Activated naive CD4-positive, alpha-beta T cell (primary cell): ENCODE measurements at regions not wholly inside any gene's neighbourhood (a gene's known extent, or its start where the extent isn't known, plus 50 kb on each side); places are given as distances from the start of the nearest gene placed in this dataset.

Experiments
- DNase-seq, 4 experiments: peaks; one replicate each; lab custom pipeline; 2025; lab: John Stamatoyannopoulos, UW

DNA sequence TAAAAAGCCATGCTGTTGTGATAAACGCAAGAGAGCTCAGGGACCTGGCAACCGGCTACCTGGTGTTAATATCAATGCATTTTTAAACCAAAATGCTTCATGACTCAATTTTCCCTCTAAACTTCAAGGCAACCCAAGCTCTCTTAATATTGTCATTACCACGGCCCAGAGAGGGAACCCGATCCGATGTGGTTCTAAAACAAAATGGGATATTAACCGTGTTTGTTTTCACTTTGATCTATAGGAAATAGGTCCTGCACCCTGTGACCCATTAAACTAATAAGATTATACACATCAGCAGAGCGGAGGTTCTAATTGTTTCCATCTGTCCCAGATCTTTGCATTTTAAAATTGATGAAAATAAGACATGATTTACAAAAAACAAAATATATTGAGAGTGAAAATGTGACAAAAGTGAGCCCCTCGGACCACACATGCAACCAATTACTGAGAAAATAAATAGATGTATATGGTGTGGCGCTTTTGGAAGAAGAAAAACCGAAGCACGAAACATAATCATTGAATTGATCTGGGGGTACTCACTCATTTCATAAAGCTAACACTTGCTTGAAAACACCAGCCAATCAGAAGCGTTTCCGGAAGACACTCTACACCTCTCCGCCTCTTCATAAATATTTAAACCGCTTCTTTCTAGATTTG lies 290.3 kb upstream of the NFE2L3 start:
- DNase-seq, result no peak

DNA sequence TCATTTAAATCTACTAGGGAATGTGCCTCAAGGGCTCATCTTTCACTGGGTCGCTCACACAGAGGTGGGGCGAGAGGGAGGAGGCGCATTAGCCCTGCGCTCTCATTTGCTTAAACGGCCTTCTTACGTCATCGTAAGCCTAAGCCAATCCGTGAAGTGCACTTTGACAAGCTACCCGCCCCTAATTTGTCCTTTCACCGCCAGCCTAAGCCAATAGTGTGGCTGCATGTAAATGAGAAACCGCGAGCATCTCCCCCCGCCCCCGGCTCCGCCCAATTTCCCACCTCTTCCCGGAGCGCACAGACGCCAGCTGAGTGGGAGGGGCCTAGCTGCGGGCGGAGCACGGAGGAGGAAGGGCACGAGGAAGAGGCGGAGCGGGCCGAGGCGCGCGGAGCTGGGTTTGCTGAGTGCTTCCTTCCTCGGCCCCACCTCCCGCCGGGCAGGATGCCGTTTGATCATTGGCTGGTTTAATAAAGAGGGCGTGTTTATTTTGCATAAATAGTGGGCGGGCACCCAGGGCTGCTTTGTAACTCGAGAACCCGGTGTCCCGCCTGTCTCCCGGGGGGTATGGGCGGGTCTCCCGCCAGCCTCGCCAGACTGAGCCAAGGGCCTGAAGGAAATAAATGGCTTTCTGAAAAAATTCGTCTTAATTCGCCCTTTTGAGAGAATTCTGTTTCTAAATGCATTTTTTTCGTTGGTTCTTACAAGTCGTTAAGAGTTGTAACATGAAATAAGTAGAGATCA lies 289.6 kb upstream of the NFE2L3 start:
- peak in 2 of 4 experiments; percentile 30 to 38 for DNase-seq

DNA sequence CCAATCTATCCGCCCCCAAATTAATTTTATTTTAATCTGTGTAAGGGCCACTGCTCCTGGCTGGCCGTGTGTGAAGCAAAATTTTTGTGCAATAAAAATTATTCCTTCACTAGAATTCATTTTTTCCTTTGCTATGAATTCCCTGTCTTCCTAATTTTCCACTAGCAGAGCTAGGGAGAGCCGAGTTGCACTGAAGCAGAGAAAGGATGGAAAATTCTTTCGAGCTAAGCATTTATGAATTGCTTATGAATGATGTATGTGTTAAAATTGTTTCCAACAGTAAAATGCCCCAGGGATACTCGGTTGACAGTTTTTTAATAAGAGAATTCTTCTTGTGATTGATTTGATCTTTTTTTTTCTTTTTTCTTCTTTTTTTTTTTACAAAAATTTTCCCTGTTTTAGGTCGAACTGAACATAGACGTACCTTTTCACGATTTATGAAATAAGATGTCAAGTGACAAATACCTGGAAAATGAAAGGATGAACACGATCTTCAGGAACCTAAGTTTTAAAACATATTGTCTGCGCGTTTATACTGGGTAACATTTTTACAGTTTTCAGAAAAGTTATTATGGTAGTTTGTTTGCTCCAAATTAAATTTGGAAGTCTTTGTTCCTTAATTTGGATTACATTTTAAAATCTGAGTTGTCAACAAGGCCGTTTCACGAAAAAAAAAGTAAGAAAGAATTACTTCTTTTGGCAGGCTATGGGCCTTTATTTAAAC lies 288.8 kb upstream of the NFE2L3 start:
- no peak for DNase-seq

DNA sequence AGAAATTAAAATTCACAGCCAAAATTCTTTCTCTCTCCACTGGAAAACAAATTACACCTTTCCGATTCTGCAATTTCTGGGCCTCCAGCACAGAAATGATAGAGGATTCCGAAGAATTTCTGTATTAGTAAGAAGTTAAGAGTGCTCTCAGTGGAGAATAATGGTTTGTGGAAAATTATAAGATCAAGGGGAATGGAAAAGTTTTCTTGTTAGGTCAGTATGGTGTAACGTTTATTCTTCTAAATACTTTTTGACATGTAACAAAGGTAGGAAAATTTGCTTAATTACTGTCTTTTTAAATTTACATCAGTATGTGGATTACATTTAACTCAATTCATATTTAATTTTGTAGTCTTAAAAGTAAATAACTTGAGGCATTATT lies 288.3 kb upstream of the NFE2L3 start:
- DNase-seq, result no peak

DNA sequence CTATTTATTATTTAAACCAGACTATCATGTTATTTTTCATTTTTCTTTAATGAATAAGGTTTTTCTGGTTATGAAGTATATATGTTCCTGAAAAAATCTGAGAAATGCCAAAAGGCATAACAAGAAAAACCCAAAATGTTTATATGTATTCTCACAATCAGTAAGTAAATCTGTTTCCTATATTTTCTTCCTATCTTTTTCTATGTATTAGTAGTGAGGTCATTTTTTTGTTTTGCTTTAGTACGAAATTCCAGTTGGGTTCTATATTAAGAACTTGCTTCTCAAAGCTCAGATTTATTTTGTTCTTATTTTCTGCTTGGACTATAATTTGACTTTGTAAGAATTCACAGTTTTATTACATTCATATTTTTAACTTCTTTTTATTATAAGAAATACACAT lies 287.5 kb upstream of the NFE2L3 start:
- no peak for DNase-seq

DNA sequence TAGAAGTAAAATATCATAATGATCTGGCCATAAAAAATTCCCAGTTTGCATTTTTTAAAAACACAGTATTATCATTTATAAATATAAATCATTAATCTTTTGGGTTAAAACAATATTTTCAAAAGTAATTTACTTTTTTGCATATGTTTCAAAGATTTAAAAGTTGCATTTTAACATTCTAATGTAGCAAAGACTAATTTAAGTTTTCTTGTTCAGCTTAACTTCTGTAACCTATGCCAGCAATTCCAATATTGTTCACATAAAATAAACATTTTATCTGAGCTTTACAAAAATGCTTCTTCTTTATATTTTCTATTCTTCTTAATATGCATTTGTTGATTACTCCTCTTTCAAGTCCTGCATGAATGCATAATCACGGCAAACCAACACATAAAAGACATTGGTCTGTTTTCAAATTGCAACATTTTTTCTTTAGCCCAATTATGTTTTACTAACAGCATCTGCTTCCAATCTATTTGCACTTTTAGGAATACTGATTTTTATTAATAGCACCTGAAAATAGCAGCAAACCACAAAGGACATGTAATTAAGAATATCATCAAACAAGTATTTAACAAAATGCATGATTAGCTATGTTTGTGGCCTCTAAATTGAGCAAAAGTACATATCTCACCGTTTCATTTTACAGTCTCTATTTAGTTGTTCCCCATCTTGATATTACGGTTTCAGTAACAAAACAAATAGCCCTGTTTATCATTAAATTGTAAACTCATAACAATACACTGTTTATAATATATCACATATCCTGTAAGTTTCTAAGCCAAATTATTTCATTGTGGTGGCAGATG lies 286.9 kb upstream of the NFE2L3 start:
- DNase-seq, result no peak

DNA sequence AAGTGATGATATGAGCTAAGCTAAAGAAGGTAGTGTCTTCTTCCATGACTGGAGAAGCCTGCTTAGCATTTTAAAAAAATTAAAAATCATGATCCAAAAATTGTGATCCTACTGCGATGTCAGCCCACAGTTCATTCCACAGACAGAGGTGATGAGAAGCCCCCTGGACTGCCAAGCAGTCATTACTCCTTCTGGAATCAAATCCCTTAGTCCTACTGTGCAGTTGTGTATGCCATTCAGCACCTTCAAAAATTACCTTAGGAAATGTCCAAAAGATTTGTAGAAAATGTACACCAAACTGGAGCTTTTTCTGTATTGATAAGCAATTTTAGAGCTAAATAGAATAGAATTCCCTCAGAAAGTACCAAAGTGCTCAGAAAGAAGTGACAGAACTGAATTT lies 283.5 kb upstream of the NFE2L3 start:
- DNase-seq, result no peak

DNA sequence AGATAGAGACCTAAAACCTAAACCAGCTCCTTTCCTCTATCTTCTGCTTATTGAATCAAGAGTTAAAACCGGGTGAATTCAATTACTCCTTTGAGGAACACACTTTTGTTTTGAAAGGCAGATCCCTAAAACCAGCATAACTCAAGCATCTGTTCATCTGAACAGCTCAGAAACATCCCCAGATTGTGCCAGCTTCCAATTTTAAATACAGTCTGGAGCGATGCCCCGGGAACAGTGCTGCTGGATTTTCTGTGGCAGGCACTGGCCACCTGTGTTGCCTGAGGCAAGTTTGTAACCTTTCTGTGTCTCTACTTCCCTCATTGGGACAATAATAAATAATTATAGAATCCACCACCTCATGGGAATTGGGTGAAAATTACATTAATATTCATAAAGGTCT lies 281.4 kb upstream of the NFE2L3 start:
- DNase-seq, result no peak

DNA sequence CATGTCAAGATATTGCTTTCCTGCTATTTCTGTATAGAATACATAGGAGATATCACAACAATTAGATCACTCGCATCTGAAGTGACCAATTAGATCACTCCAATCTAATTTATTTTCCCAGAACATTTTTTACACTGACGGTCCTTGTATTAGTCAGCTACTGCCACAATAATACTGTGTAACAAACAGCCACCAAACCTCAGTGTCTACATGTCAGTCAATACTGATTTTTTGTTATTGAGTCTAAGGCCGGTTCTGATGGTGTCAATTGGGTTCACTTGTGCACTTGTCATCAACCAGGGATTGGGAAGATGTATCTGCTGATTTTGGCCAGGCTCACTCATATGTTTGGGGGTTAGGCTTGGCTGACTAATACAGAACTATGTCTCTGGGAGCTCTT lies 275.9 kb upstream of the NFE2L3 start:
- DNase-seq, result no peak

DNA sequence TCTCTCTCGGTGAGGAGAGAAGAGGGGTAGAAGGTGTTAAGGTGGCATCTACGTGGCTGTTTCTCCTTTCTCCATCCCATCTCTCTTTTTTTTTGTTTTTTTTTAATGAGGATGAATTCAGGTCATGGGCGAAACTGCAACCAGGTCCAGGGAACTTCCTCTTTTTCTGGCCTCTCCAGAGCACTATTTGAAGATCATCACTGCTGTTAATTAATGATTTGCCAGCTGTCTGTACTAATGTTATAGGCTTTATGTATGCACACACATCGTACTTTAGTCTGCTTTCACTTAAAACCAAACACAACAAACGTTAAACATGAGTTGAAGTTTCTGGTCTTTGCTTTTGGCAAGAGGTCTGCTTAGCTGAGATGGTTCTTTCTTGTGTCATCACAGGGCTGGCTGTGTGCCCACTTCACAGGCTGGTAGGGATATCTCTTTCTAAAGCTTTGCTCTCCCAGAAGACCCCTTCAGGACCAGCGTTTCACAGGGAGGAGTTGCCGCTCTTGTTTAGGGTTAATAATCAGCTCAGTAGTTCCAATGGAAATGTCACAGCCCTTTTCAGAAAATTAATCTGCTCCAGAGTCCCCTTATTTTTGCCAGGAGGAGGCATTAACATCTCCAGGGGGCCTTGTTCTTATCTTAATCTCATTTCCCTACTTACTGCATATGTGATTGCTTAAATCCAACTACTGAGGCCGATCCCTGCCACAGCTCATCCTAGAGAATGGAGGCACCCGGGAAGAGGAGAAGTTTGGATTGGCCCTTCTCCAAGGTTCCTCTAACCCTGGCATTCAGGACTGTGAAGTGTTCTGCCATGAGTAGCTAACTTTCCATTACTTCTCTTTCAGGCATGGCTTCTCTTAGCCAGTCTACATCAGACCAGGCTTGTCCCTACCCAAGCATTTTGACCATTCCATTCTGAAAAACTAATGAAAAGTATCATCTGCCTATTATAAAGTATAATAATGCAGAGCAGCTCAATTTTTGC lies 273.9 kb upstream of the NFE2L3 start:
- no peak for DNase-seq

DNA sequence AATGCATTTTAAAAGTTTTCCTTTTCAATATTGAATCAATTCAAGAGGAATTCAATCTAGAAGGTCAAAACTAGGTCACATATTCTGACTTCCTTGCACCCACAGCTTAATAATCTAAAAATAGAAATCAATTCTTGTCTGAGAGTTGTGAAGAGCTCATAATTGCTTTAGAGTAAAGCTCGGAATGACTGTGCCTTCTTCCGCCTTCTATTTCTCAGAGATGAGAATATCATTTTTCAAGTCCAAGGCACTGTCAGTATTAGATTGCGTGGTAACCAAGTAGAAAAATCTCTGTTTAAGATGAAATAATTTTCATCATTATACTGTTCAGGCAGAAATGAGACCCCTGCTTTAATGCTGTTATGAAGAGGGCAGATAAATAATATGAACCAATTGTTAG lies 272.2 kb upstream of the NFE2L3 start:
- no peak for DNase-seq

DNA sequence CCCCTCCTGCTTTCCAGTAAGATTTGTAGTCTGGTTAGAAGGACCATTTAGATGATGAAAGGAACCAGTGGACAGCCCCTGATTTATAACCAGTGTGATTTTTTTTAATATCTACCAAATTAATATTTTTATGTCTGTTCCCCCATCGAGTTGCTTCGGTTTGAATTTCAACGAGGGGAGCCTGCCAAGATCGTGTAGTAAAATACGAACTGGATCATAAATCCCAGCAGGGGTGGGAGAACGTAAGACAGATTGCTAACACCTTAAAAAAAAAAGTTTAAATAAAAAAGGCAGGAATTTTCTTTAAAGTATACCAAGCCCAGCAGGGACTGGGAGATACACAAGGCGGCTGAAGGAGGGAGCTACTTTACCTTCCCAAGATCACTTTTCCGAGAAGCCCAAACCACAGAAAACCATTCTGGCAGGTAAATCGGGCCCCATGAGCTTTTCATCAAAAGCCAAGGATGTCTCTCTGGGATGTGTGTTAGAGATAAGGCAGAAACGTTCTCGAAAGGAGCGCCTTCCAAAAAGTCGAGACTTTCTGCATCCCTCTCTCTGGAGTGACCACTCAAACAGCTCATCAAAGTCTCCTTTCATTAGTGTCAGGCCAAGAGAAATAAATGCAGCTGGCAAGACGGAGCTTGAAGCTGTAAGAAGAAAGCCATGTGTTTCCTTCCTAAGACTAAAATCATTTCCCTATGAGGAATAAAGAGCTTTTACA lies 270.5 kb upstream of the NFE2L3 start:
- no peak for DNase-seq

DNA sequence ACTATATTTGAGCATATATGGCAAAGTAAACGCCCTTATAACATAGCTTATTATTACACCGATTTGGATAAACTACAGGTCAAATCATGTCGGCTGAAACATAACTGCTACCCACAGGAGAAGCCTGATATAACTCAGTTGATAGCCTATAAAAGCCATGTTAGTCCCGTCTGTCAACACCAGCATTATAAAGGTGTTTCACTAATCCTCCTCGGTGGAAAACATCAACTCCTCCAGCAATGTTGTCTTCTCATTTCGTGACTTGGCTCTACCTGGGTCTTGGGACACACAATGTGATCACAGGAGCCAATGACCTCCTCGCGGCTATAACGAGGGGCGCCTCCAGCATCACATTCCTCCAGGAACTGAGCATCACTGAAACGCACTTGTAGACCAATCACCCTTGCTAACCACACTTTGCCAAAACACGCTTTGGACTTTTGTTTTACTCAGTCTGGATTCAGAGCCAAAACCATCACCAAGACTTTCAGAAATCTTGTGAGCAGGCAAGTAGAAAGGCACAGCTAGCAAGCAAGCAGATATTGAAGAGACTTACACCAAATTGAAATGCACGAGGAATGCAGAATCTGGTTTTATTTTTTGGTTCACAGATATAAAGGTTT lies 269.7 kb upstream of the NFE2L3 start:
- DNase-seq, result no peak

DNA sequence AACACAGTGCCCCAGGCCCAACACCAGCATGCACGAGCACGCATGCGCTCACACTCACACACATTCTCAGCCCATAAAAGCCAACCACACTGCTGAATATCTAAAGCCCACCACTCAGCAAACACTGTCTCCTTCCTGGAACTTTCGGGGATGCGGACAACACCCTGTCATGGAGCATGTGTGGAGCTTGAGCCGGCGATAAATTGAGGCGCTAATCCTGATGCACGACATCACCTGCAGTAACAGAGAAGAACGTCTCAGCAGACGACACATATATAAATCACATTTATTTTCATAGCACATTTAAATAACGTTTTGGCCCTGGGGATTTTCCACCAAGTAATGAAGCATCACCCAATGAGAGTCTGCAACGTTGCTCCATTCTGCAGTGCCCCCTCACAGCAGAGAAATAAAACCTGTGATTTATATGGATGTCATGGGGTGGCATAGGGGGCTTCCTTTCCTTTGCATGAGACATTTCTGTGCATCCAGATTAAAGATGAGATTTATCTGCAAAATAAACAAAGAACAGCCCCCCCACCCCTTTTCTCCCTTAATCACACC lies 267.7 kb upstream of the NFE2L3 start:
- no peak for DNase-seq

DNA sequence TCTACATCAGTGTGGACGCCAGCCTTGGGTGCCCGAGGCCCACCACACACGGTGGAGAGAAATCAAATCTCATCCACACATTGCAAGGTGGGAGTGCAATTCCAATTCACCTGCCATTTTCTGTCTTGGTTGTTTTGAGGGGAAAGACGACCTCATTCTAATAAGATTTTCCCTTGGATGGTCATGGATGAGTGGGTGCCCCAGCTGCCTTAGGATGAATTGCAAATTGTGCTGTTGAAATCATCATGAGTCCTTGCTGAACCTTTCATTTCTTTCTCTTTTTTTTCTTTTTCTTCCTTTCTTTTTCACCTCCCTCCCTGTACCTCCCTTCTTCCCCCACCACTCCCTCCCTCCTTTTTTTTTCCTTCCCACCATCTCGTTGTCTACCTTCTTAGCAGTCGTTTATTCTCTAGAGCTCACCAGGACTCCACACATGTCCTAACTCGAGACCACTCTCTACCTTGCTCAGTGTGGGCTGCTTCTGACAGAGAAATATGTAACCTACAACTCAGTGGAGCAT lies 266.9 kb upstream of the NFE2L3 start:
- DNase-seq, result no peak

DNA sequence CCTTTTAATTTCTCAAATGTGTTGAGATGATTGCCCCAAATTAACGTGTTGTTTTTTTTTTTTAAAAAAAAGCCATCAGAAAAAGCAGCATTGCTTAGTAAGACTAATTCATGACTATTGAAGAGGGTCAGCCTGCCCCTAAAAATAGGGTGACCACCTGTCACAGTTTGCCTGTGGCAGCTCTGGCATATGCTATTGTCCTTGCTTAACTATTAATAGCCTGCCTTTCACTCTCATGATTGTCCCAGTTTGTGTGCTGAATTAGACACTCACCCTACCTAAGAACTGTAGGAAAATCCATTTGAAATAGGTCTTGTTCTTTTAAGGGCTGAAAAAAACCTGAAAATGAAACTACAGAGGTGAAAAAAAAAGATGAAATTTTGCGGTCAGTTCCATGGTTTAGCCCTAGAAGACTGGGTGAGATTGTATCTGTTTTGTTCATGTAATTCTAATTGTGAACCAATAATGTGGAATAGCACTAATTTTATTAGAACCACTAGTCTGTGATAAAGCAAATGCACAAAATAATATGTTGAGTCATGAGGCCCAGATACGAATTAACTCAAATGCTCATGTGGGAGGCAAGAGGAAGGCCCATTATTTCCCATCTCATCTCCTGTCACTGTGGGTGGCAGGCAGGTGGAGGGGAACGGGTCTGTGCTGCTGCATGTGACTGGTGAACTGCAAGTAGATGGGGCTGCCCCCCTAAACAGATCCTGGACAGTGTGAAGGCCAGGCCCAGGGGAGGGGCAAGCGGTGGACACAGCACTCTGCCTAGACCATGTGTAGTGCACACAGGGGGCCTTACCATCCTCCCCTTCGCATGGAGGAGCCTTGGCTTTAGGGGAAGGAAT lies 265.4 kb upstream of the NFE2L3 start:
- DNase-seq, result no peak

DNA sequence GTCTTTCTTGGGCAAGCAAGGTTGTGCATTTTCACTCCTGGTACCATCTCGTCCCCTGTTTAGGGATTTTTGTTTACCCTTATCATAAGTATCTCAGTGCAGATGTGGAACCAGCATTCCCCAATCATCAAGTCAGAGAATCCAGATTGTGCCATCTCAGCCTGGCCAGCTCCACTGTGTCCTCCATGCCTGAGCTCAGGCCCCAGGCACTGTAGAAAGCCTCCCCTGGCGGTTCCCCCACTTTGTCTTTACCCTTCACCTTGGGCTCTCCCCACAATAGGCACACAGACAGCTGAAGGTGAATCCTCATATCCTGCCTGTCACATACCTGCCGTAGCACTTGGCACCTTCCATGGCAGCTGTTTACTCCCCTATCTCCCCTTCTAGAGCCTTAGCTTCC lies 264.7 kb upstream of the NFE2L3 start:
- no peak for DNase-seq

DNA sequence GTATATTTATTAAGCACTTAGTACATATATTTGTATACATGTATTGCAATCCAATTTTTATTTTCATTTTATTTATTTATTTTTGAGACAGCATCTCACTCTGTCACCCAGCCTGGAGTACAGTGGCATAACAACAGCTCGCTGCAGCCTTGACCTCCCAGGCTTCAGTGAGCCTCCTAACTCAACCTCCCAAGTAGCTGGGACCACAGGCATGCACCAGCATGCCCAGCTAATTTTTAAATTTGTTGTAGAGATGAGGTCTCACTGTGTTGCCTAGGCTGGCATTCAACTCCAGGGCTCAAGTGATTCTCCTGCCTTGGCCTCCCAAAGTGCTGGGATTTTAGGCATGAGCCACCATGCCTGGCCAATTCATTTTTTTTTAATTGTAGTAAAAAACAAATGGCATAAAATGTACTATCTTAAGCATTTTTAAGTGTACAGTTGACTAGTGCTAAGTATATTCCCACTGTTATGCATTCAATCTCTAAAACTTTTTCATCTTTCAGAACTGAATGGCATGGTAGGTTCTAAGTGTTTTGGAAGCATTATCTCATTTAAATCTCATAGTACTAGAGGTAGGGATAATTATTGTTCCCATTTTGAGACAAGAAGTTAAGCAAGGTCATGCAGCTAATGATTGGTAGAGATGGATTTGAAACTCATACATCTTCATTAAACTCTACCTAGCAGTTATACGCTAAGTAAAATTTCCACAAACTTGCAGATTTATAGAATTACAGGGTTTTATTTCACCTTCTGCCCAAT lies 264.0 kb upstream of the NFE2L3 start:
- DNase-seq, result no peak
